Gastroesophageal sphincter (tissue), 4 donors: ENCODE measurements at regions not wholly inside any gene's neighbourhood (a gene's known extent, or its start where the extent isn't known, plus 50 kb on each side); places are given as distances from the start of the nearest gene placed in this dataset.

Experiments used
- ATAC-seq: fragments of 150-250 bp; one replicate; pipeline ENCODE4 v1.9.1; 2016; ENCODE audit warnings: mild to moderate bottlenecking, moderate library complexity
- H3K27ac ChIP-seq, 4 donors: fragments of 200-600 bp; sonication (generic) in 3 of 4; 1 replicate in 3 of 4; 2 replicates in 1 of 4; pipeline ENCODE4 v1.5.1; 2016 to 2019
- H3K27me3 ChIP-seq: fragments of 200-600 bp; sonication (generic); one replicate; pipeline ENCODE4 v1.5.1; 2019
- H3K36me3 ChIP-seq, 2 donors: fragments of 200-600 bp; sonication (generic); one replicate each; pipeline ENCODE4 v1.5.1; 2019; ENCODE audit warnings: control low read depth in 1 of 2
- H3K4me1 ChIP-seq, 3 donors: fragments of 200-600 bp; sonication (generic); 1 replicate in 2 of 3; 2 replicates in 1 of 3; pipeline ENCODE4 v1.5.1; 2016 to 2019; ENCODE audit warnings: control low read depth in 2 of 3
- H3K4me3 ChIP-seq, 2 donors: fragments of 200-600 bp; sonication (generic); one replicate each; pipeline ENCODE4 v1.5.1; 2019; ENCODE audit warnings: mild to moderate bottlenecking in 1 of 2, moderate library complexity in 1 of 2
- H3K9me3 ChIP-seq, 3 donors: fragments of 200-600 bp; sonication (generic); one replicate each; pipeline ENCODE4 v1.5.1; 2017 to 2019; ENCODE audit warnings: control low read depth in 2 of 3
- CTCF ChIP-seq, 4 experiments: fragments of 200-600 bp in 2 of 4; fragments of 450-650 bp in 2 of 4; sonication (generic) in 1 of 4; IDR thresholded peaks; one replicate each; pipeline ENCODE4 v1.5.1; 2017 to 2019; ENCODE audit warnings: antibody characterized with exemption in 4 of 4, mild to moderate bottlenecking in 2 of 4, moderate library complexity in 2 of 4
- EP300 ChIP-seq: sonication (generic); formaldehyde crosslinking; IDR thresholded peaks from one replicate; pipeline ENCODE4 v1.6.1; 2017; ENCODE audit warnings: antibody characterized with exemption, mild to moderate bottlenecking
- POLR2A ChIP-seq, 2 donors: fragments of 450-650 bp; IDR thresholded peaks; one replicate each; pipeline ENCODE4 v1.6.1; 2017; ENCODE audit warnings: antibody characterized with exemption in 2 of 2, mild to moderate bottlenecking in 2 of 2, moderate library complexity in 1 of 2
- POLR2AphosphoS5 ChIP-seq: sonication (generic); formaldehyde crosslinking; IDR thresholded peaks from one replicate; pipeline ENCODE4 v1.6.1; 2017; ENCODE audit warnings: antibody characterized with exemption
- WGBS, 2 donors: methylation state at CpG; one replicate each; pipeline ENCODE4 v1.1.5; 2018; ENCODE audit warnings: low coverage in 1 of 2; 5-methylcytosine and 5-hydroxymethylcytosine counted together

GRCh38 chr9:14418941-14419937 is 105.3 kb upstream of the NFIB start:
- no peak for ATAC-seq
- Histone ChIP-seq H3K27me3 (no peaks in the 10 kb centered on the region), H3K9me3 (peaks cover 0 to 8% (median 0%) of the 10 kb centered on the region in 3 donors), H3K27ac (no peak overlapping the region), H3K36me3 (no peaks in the 10 kb centered on the region), H3K4me3 (peak overlapping the region in 1 of 2 donors; percentile 15), H3K4me1 (no peaks in the 10 kb centered on the region)
- 37 to 66% methylated on average over 13 to 14 of the region's 16 CpGs for WGBS, 2 donors
- no peak for TF ChIP-seq EP300
- no peak for TF ChIP-seq POLR2A (IDR thresholded peaks at IDR 0.05)
- TF ChIP-seq POLR2AphosphoS5, result no peak
- TF ChIP-seq CTCF (IDR thresholded peaks at IDR 0.05), result no peak

GRCh38 chr9:14418301-14418940 is 104.5 kb upstream of the NFIB start:
- peaks cover 0 to 8% (median 0%) of the 10 kb centered on the region in 3 donors for H3K9me3 ChIP-seq
- WGBS, 2 donors, result 51 to 57% methylated on average over 5 of the region's 5 CpGs
- no peak for ATAC-seq
- H3K4me1 ChIP-seq, result no peaks in the 10 kb centered on the region
- H3K4me3 ChIP-seq, result no peak overlapping the region
- H3K27me3 ChIP-seq, result no peaks in the 10 kb centered on the region
- H3K27ac ChIP-seq, result no peak overlapping the region
- TF ChIP-seq POLR2AphosphoS5 (no peak), EP300 (no peak), CTCF (IDR thresholded peaks at IDR 0.05) (no peak), POLR2A (IDR thresholded peaks at IDR 0.05) (no peak)
- H3K36me3 ChIP-seq, result no peaks in the 10 kb centered on the region

GRCh38 chr9:14417237-14417636 is 103.3 kb upstream of the NFIB start:
- no peak for ATAC-seq
- 52 to 63% methylated on average over 2 to 3 of the region's 3 CpGs for WGBS, 2 donors
- H3K9me3 ChIP-seq, result peaks cover 0 to 8% (median 0%) of the 10 kb centered on the region in 3 donors
- no peaks in the 10 kb centered on the region for H3K4me1 ChIP-seq
- H3K27ac ChIP-seq, result no peak overlapping the region
- H3K36me3 ChIP-seq, result no peaks in the 10 kb centered on the region
- TF ChIP-seq POLR2AphosphoS5 (no peak), POLR2A (IDR thresholded peaks at IDR 0.05) (no peak), EP300 (no peak), CTCF (IDR thresholded peaks at IDR 0.05) (no peak)
- no peaks in the 10 kb centered on the region for H3K27me3 ChIP-seq
- no peak overlapping the region for H3K4me3 ChIP-seq

- Histone ChIP-seq H3K27me3 (no peaks in the 10 kb centered on the region), H3K4me3 (no peak overlapping the region), H3K27ac (no peak overlapping the region), H3K36me3 (no peaks in the 10 kb centered on the region), H3K9me3 (peaks cover 0 to 8% (median 0%) of the 10 kb centered on the region in 3 donors), H3K4me1 (no peaks in the 10 kb centered on the region)
- TF ChIP-seq EP300, result no peak
- no peak for TF ChIP-seq POLR2AphosphoS5
- TF ChIP-seq CTCF (IDR thresholded peaks at IDR 0.05), result no peak
- TF ChIP-seq POLR2A (IDR thresholded peaks at IDR 0.05), result no peak
- no peak for ATAC-seq
- WGBS, 2 donors, result 57 to 100% methylated on average over 1 of the region's 1 CpG
These were observed 102.0 kb upstream of the NFIB start for GRCh38 chr9:14415947-14416346.
